ENCODE measurements at regions not wholly inside any gene's neighbourhood (a gene's known extent, or its start where the extent isn't known, plus 50 kb on each side); places are given as distances from the start of the nearest gene placed in this dataset.

DNA sequence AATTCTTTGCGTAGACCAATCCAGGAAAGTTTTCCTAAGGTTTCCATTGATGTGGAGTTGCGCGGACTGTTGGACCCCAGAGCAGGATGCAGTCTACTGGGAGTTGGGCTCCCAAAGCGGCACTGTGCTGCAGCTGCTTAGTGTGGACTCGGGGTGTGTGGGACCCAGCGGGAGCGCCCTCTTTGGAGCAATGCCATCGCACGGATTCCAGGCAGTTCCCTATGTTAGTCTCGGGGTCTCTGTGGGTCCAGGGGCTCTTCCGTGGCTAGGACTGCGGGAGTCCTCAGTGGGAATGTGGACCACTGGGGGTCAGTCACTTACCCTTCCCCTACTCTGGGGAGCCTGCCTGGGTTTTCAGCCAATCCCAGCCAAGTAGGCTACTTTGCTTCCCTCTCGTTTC lies 151.7 kb upstream of the OLIG3 start:
- intact Hi-C loops (cut with DNase I), result no loop called here
- Histone ChIP-seq H3K36me3 (no peaks in the 10 kb centered on the region), H3K4me3 (no peak overlapping the region), H3K4me1 (peaks cover 0 to 11% (median 0%) of the 10 kb centered on the region in 4 donors), H3K27ac (no peak overlapping the region), H3K9me3 (no peaks in the 10 kb centered on the region), H3K27me3 (no peaks in the 10 kb centered on the region)
- ATAC-seq, result no peak
- no peak for DNase-seq
- TF ChIP-seq, protein P1, sequence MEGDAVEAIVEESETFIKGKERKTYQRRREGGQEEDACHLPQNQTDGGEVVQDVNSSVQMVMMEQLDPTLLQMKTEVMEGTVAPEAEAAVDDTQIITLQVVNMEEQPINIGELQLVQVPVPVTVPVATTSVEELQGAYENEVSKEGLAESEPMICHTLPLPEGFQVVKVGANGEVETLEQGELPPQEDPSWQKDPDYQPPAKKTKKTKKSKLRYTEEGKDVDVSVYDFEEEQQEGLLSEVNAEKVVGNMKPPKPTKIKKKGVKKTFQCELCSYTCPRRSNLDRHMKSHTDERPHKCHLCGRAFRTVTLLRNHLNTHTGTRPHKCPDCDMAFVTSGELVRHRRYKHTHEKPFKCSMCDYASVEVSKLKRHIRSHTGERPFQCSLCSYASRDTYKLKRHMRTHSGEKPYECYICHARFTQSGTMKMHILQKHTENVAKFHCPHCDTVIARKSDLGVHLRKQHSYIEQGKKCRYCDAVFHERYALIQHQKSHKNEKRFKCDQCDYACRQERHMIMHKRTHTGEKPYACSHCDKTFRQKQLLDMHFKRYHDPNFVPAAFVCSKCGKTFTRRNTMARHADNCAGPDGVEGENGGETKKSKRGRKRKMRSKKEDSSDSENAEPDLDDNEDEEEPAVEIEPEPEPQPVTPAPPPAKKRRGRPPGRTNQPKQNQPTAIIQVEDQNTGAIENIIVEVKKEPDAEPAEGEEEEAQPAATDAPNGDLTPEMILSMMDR (IDR thresholded peaks at IDR 0.05), result no peak
- TF ChIP-seq POLR2A (IDR thresholded peaks at IDR 0.05), result no peak
- WGBS (ENCODE audit: insufficient coverage, low coverage, low lambda C conversion rate, missing lambda C conversion rate), result 67% methylated on average over 6 of the region's 13 CpGs

DNA sequence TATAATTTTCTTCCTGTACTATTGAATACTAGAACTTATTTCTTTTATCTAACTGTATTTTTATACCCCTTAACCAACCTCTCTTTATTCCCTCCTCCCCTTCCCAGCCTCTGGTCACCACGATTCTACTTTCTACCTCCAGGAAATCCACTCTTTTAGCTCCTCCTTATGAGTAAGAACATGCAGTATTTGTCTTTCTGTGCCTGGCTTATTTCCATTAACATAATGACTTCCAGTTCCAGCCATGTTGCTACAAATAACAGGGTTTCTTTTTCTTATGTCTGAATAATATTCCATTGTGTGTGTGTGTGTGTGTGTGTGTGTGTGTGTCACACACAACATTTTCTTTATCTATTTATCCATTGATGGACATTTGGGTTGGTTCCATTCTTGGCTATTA lies 152.3 kb upstream of the OLIG3 start:
- Histone ChIP-seq H3K36me3 (no peaks in the 10 kb centered on the region), H3K4me3 (no peak overlapping the region), H3K27ac (no peak overlapping the region), H3K9me3 (no peaks in the 10 kb centered on the region), H3K4me1 (peaks cover 0 to 13% (median 0%) of the 10 kb centered on the region in 4 donors), H3K27me3 (no peaks in the 10 kb centered on the region)
- DNase-seq (no peak), ATAC-seq (no peak)
- intact Hi-C loops (cut with DNase I), result no loop called here
- no CpG with 5 or more reads among the region's 1 CpG for WGBS (ENCODE audit: insufficient coverage, low coverage, low lambda C conversion rate, missing lambda C conversion rate)
- TF ChIP-seq, protein P1 (IDR thresholded peaks at IDR 0.05), result no peak
- no peak for TF ChIP-seq POLR2A (IDR thresholded peaks at IDR 0.05)

DNA sequence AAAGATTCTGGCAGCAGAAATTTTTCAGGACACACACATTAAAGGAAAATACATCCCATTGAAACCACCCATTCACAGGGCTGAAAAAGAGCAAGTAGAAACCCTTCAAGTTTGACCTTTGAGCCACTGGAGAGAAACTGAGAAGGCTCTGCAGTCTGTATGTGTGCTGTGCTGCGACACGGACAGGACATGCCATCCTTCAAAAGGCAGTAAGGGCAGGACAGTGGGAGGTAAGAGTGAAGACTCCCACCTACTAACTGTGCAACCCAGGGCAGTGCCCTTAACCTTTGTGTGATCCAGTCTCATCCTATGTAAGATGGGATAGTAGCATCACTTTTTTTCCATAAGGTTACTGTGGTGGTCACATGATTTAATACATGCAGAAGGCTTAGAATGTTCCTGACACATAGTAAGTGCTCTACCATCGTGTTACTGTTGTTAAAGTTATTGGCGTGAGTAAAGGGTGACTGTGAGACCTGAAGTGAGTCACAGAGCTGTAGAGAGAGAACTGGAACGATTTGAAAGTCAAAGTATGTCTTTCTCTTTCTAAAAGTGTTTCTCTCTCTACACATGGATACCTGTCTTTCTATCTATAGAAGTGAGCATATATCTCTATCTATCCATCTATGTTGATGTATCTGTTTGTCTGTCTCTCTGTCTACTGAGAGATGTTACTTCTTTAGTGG lies 153.7 kb upstream of the OLIG3 start:
- H3K27ac ChIP-seq, result no peak overlapping the region

DNA sequence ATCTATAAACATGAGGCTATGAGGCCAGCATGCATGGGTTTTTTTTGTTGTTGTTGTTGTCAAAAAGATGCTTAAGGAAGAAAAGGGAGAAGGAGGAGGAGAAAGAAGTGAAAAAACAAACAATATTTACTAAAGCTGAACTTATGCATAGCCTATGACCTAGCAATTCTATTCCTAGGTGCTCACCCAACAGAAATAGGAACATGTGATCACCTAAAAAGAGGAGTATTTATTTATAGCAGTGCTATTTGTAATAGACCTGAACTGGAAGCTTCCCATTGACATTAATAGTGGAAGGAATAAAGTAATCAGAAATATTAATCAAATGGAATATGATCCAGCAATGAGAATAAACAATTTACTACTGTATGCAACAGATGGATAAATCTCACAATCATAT lies 156.5 kb upstream of the OLIG3 start:
- H3K4me1 ChIP-seq, result peaks cover 0 to 13% (median 0%) of the 10 kb centered on the region in 4 donors
- no peak overlapping the region for H3K27ac ChIP-seq
- intact Hi-C loops (cut with DNase I), result no loop called here

More for the DNA sequence above, 153.7 kb upstream of the OLIG3 start:
- no peak for TF ChIP-seq POLR2A (IDR thresholded peaks at IDR 0.05)
- TF ChIP-seq, protein P1 (IDR thresholded peaks at IDR 0.05), result no peak
- intact Hi-C loops (cut with DNase I), result no loop called here
- WGBS (ENCODE audit: insufficient coverage, low coverage, low lambda C conversion rate, missing lambda C conversion rate), result 67% methylated on average over 3 of the region's 5 CpGs
- H3K9me3 ChIP-seq, result no peaks in the 10 kb centered on the region
- no peak for ATAC-seq
- DNase-seq, result no peak
- H3K4me1 ChIP-seq, result peaks cover 0 to 13% (median 0%) of the 10 kb centered on the region in 4 donors
- H3K4me3 ChIP-seq, result no peak overlapping the region
- H3K36me3 ChIP-seq, result no peaks in the 10 kb centered on the region
- H3K27me3 ChIP-seq, result no peaks in the 10 kb centered on the region

More for the DNA sequence above, 156.5 kb upstream of the OLIG3 start:
- DNase-seq, result no peak
- ATAC-seq, result peak in 2 of 4 donors; percentile 23 to 43
- Histone ChIP-seq H3K9me3 (peaks cover 0 to 11% (median 3%) of the 10 kb centered on the region in 4 donors), H3K36me3 (no peaks in the 10 kb centered on the region), H3K27me3 (no peaks in the 10 kb centered on the region), H3K4me3 (no peak overlapping the region)
- TF ChIP-seq, protein P1 (IDR thresholded peaks at IDR 0.05), result no peak
- TF ChIP-seq POLR2A (IDR thresholded peaks at IDR 0.05), result no peak

Data from right lobe of liver (tissue), 6 donors.